DND-41 (cell line): ENCODE measurements at regions not wholly inside any gene's neighbourhood (a gene's known extent, or its start where the extent isn't known, plus 50 kb on each side); places are given as distances from the start of the nearest gene placed in this dataset.

Experiments used
- ATAC-seq: fragments of 200-7000 bp; cut with Tn5 transposase; 3 replicates; pipeline ENCODE4 v1.9.1; 2021; ENCODE audit warnings: low read depth; ENCODE audit not compliant: insufficient read depth
- DNase-seq: peaks from one replicate; pipeline ENCODE4 v3.0.0-alpha.2; 2020
- H2AFZ ChIP-seq: 2 replicates; pipeline ENCODE4 v1.6.0; 2012; ENCODE audit warnings: low read depth, low read length
- H3K27ac ChIP-seq: 2 replicates; pipeline ENCODE4 v1.5.1; 2012; ENCODE audit warnings: low read length, inconsistent platforms
- H3K27me3 ChIP-seq: fragments of 200-600 bp; sonication (generic); 2 replicates; pipeline ENCODE4 v1.6.0; 2012; ENCODE audit warnings: low read length, mild to moderate bottlenecking, inconsistent platforms; ENCODE audit not compliant: insufficient read depth, poor library complexity
- H3K36me3 ChIP-seq: 2 replicates; pipeline ENCODE4 v1.5.1; 2012; ENCODE audit warnings: low read length, inconsistent platforms; ENCODE audit not compliant: insufficient read depth
- H3K4me1 ChIP-seq: 2 replicates; pipeline ENCODE4 v1.5.1; 2012; ENCODE audit warnings: mild to moderate bottlenecking, low read length; ENCODE audit not compliant: insufficient read depth
- H3K4me2 ChIP-seq: 2 replicates; pipeline ENCODE4 v1.6.0; 2012; ENCODE audit warnings: mild to moderate bottlenecking, moderate library complexity, low read length, inconsistent platforms; ENCODE audit not compliant: insufficient read depth
- H3K4me3 ChIP-seq, 2 experiments: fragments of 200-600 bp in 1 of 2; shearing (Covaris generic) in 1 of 2; 2 replicates each; pipeline ENCODE4 v1.5.1; 2012 to 2016; ENCODE audit warnings: inconsistent platforms in 2 of 2, low read length in 2 of 2, mild to moderate bottlenecking in 2 of 2, low read depth in 1 of 2, moderate library complexity in 1 of 2
- H3K79me2 ChIP-seq: 2 replicates; pipeline ENCODE4 v1.6.0; 2012; ENCODE audit warnings: low read length, inconsistent platforms; ENCODE audit not compliant: insufficient read depth
- H3K9ac ChIP-seq: 2 replicates; pipeline ENCODE4 v1.6.0; 2012; ENCODE audit warnings: low read depth, mild to moderate bottlenecking, inconsistent platforms, low read length, moderate library complexity
- H3K9me3 ChIP-seq: 2 replicates; pipeline ENCODE4 v1.5.1; 2012; ENCODE audit warnings: low read length, moderate library complexity, mild to moderate bottlenecking, inconsistent platforms; ENCODE audit not compliant: insufficient read depth, severe bottlenecking
- H4K20me1 ChIP-seq: 2 replicates; pipeline ENCODE4 v1.6.0; 2012; ENCODE audit warnings: low read length; ENCODE audit not compliant: insufficient read depth
- CTCF ChIP-seq: IDR thresholded peaks from 2 replicates; pipeline ENCODE4 v1.5.1; 2012; ENCODE audit warnings: borderline replicate concordance, low read length, moderate library complexity, mild to moderate bottlenecking; ENCODE audit not compliant: poor library complexity, severe bottlenecking; ENCODE audit errors: extremely low read depth
- EZH2 ChIP-seq: IDR thresholded peaks from 3 replicates; pipeline ENCODE4 v1.6.1; 2012; ENCODE audit warnings: borderline replicate concordance, low read depth, mild to moderate bottlenecking, moderate library complexity, low read length, inconsistent platforms; ENCODE audit not compliant: severe bottlenecking

GRCh38 chrX:28135378-28136047 is 154.3 kb upstream of the DCAF8L1 start:
- no peaks in the 10 kb centered on the region for H3K4me1 ChIP-seq
- no peaks in the 10 kb centered on the region for H3K27me3 ChIP-seq
- TF ChIP-seq CTCF (no peak), EZH2 (no peak)
- H3K79me2 ChIP-seq, result no peaks in the 10 kb centered on the region
- H3K27ac ChIP-seq, result no peak overlapping the region
- no peak overlapping the region for H3K4me2 ChIP-seq
- H3K9me3 ChIP-seq, result no peaks in the 10 kb centered on the region
- no peaks in the 10 kb centered on the region for H3K36me3 ChIP-seq
- no peak overlapping the region for H2AFZ ChIP-seq
- no peak overlapping the region for H3K4me3 ChIP-seq
- H3K9ac ChIP-seq, result no peak overlapping the region
- DNase-seq (no peak), ATAC-seq (no peak)
- no peaks in the 10 kb centered on the region for H4K20me1 ChIP-seq

- no peak for TF ChIP-seq CTCF
- TF ChIP-seq EZH2, result no peak
- Histone ChIP-seq H3K27ac (no peak overlapping the region), H3K9ac (no peak overlapping the region), H3K4me3 (no peak overlapping the region), H3K9me3 (no peaks in the 10 kb centered on the region), H2AFZ (no peak overlapping the region), H3K27me3 (no peaks in the 10 kb centered on the region), H3K36me3 (no peaks in the 10 kb centered on the region), H3K4me2 (no peak overlapping the region), H4K20me1 (no peaks in the 10 kb centered on the region), H3K79me2 (no peaks in the 10 kb centered on the region), H3K4me1 (no peaks in the 10 kb centered on the region)
- DNase-seq (no peak), ATAC-seq (no peak)
These were observed 152.5 kb upstream of the DCAF8L1 start for GRCh38 chrX:28133763-28134162.

- Histone ChIP-seq H3K9me3 (no peaks in the 10 kb centered on the region), H3K4me1 (peaks cover 21% of the 10 kb centered on the region), H3K79me2 (no peaks in the 10 kb centered on the region), H3K36me3 (no peaks in the 10 kb centered on the region), H3K27me3 (no peaks in the 10 kb centered on the region), H2AFZ (no peak overlapping the region), H4K20me1 (no peaks in the 10 kb centered on the region), H3K4me2 (no peak overlapping the region), H3K9ac (no peak overlapping the region), H3K4me3 (no peak overlapping the region), H3K27ac (no peak overlapping the region)
- DNase-seq, result no peak
- no peak for ATAC-seq
- TF ChIP-seq EZH2 (no peak), CTCF (no peak)
These were observed 146.4 kb upstream of the DCAF8L1 start for GRCh38 chrX:28127662-28128061.
